AG08396 (cell line): ENCODE measurements at regions not wholly inside any gene's neighbourhood (a gene's known extent, or its start where the extent isn't known, plus 50 kb on each side); places are given as distances from the start of the nearest gene placed in this dataset.

Source experiments
- DNase-seq: peaks from one replicate; pipeline ENCODE4 v3.0.0; 2012; ENCODE audit warnings: low spot score, mixed read lengths

GRCh38 chr13:31853643-31854326, 114.5 kb downstream of the RXFP2 start:
- no peak for DNase-seq

- DNase-seq: no peak
Observed at GRCh38 chr13:31859571-31859970, 120.2 kb downstream of the RXFP2 start.

GRCh38 chr13:31860002-31860401, 120.7 kb downstream of the RXFP2 start:
- no peak for DNase-seq

DNA sequence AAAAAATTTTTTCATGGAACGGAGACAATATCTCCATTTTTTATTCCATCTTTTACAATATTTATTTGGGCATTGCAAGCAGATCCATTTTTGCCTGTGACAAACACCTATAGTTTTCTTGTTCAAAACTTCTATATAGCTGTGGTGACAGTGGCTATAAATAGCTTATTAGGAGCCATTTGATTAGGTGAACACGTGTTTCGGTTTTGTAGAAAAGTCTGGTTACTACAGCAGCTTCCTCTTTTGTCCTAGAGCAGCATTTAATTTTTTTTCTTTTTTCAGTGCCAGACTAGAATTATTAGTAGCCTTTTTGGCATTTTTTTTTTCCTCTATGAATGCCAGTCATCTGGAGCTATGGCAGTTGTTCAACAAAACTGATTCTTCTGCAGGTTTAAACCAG, 123.5 kb downstream of the RXFP2 start:
- DNase-seq: no peak

DNA sequence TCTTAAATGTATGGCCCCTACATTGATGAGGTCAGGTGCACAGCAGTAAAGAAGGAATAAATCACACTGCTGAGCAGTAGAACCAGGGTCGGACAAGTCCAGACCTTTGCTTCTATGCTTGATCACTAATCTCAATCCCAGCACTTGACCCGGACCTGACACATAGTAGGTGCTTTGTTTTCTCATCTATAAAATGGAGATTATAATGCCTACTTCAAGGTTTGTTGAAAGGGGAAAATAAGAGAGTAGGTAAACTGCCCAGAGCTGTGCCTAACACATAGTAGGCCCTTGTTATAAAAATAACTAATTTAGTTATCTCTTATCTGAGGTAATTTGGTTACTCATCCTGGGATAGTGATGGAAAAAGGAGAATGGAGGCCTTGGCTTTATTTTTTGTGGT, 125.0 kb downstream of the RXFP2 start:
- DNase-seq: no peak

GRCh38 chr13:31866099-31866498, 126.8 kb downstream of the RXFP2 start:
- DNase-seq: no peak

DNA sequence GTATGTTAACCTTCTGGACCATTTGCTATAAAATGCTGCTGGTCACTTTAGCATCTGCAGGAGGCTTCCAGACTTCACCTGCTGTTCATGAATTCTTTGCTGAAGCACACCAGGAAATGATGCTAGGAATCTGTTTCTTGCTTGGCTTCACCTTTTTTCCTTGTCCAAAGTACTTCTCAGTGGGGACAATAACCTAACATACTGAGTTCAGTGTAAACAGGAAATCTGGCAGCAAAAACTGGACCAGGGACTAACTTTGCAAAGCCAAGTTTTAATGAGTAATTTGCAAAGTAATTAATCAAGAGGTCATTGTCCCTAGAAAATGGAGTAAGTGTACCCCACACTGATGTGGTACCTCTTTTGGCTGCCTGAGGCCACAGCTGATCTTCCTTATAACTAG, 128.4 kb downstream of the RXFP2 start:
- DNase-seq: no peak

DNA sequence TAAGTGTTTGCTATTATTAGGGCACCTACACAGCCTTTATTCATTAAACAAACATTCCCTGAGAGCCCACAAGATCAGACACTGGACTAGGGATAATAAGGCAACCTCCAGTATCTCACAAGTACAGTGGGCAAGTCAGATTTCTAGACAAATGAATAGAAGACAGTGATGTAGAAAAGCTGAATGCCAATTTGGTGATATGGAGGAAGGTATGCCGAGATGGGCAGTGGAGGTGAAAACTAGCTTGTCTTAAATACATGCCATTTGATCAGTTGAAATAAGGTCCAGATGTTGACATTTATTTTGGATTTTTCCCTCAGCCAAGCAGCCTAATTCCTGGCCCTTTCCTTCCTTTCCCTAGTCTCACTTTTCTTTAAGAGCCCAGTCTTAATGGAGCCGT, 130.3 kb downstream of the RXFP2 start:
- DNase-seq: no peak

GRCh38 chr13:31870511-31870910, 131.2 kb downstream of the RXFP2 start:
- no peak for DNase-seq

- no peak for DNase-seq
Observed at GRCh38 chr13:31873145-31873544, 133.8 kb downstream of the RXFP2 start.

DNA sequence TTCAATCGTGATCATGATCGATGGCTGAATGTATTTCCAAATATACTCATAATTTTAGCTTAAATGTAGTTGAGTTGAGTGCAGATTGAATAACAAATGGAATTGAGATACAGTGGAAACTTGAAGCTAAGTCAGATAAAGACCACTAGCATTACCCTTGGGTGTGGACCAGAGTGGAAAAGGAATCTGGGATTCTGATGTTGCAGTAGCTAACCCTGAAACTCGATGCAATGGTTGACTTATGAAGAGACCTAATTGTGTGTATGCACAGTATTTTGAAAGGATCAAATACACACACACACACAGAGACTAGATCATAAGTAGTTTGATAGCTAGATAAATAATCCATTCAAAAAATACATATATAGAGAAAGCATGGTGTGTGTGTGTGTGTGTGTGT, 135.8 kb downstream of the RXFP2 start:
- DNase-seq: no peak

- no peak for DNase-seq
Observed at GRCh38 chr13:31878052-31878451, 138.7 kb downstream of the RXFP2 start.

GRCh38 chr13:31878495-31878894, 139.2 kb downstream of the RXFP2 start:
- DNase-seq: no peak

DNA sequence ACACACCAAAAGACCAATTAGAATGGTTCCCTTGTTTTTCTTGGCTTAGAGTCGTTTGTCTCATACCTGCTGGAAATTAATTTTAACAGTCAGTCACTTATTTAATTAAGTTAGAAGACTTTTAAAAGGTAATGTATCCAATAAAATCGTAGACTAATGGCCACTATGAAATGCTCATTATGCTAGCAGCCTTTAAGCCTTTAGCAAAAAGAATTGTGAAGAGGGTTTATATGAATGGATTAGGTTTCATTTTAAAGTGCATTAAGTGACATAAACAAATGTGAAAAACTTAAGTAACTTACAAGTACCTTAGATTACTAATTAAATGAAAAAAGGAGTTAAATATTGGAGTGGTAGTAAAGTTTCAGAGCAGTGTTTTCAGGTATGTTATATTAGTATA, 139.6 kb downstream of the RXFP2 start:
- DNase-seq: no peak

DNA sequence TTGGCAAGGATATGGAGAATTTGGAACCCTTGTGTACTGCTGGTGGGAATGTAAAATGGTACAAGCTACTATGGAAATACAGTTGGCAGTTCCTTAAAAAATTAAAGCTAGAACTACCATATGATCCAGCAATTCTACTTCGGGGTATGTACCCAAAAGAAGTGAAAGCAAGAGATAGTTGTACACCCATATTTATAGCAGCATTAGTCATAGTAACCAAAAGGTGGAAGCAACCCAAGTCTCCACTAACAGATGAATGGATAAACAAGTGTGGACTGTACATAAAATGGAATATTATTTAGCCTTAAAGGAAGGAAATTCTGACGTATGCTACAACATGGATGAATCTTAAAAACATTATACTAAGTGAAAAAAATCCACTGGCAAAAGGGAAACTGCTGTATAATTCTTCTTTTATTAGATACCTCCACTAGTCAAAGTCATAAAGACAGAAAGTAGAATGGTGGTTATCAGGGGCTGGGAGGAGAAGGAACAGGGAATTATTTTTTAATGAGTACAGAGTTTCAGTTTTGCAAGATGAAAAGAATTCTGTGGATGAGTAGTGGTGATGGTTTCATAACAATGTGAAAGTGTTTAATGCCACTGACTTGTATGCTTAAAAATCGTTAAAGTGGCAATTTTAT, 141.6 kb downstream of the RXFP2 start:
- no peak for DNase-seq

DNA sequence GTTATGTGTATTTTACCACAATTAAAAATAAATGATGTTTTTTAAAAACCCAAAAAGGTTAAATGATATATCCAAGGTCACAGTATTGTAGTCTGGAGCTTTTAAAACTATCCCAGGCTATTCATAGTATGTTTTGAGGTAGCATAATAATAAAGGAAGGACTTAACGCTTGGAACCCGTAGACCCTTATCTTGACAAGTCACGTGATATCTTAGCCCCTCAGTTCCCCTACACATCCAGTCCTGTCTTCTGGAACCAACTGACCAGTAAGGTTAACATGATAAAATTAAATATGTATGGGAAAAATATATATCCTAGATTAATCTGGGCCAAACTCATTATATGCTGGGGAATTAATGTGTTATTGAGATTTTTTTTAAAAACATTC, 142.2 kb downstream of the RXFP2 start:
- no peak for DNase-seq

DNA sequence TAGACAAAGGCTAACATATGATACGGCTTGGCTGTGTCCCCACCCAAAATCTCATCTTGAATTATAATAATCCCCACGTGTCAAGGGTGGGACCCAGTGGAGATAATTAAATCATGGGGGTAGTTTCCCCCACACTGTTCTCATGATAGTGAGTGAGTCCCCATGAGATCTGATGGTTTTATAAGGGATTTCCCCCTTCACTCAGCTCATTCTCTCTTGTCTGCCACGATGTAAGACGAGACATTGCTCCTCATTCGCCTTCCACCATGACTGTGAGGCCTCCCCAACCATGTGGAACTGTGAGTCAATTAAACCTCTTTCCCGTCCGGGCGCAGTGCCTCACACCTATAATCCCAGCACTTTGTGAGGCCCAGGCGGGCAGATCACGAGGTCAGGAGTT, 143.5 kb downstream of the RXFP2 start:
- DNase-seq: no peak

DNA sequence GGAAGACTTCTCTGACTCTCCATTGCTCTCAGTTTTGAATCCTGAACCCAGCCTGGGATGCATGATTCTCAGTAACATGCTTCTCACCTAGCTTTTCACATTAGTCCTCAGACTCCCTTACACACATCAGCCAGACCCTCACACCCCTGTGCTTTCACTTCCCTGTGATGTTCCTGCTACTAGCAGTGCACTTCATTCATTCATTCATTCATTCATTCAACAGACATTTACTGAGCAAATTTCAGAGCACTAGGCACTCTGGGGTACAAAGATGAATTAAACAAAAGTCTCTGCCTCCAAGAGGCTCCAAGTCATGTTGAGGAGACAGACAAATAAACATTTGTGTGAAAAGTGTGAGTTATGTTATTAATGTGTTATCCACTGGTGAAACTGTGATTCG, 145.2 kb downstream of the RXFP2 start:
- DNase-seq: no peak

DNA sequence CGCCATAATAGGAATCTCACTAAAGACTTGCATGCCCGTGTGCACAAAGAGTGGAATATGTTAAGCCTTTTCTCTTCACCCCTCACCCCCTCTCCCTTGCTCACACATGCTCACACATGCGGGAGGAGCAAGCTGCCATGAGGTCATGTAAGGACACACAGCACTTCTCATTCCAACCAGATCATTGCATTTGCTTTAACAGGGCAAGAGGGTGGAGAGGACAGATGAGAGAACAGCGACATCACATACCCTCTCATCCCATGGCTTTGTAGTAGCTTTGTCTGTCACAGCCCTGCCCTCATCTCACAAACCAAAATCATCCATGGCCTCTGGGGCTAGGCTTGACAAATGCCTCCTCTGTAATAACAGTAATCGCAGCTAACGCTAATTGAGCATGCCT, 145.6 kb upstream of the FRY start:
- DNase-seq: no peak

DNA sequence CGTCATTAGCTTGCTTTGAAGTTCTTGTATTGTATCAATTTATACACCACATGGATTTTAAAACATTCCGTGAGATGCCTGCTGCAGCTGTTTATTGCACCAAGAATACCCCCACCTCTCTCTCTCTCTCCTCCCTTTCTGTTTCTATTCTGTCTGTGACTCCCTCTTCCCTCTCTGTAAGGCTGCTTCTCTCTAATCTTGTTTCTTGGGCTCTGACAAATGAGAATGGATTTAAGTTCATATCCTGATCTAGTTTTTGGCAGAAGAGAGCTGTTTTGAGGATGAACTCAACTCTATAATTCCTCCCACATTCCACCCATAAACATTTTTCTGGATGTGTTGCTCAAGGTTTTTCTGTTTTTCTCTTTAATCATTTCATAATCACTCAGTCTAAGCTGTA, 144.3 kb upstream of the FRY start:
- no peak for DNase-seq

- no peak for DNase-seq
Observed at GRCh38 chr13:31890946-31891345, 140.6 kb upstream of the FRY start.

DNA sequence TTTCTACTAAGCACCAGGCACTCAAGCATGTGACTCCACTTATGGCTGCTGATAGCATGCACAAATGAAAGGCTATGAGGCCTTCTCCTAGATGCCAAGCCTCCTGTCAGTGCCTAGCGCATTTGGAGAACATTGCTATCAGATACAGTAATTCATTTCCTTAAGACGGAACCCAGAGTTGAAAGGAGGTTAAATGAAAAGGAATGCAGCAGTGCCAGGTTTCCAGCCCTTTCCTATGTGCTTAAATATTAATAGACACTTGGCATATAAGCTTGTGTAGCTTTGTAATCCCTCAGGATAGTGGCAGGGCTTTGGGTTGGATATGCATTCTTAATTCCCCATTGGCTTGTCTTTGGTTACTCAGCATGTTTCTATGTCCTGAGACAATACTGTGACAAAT, 140.1 kb upstream of the FRY start:
- DNase-seq: no peak

- no peak for DNase-seq
Observed at GRCh38 chr13:31894931-31895330, 136.6 kb upstream of the FRY start.

- no peak for DNase-seq
Observed at GRCh38 chr13:31895691-31896090, 135.9 kb upstream of the FRY start.
